Cerebellar nuclear complex (tissue), 1 donor: ENCODE measurements at regions not wholly inside any gene's neighbourhood (a gene's known extent, or its start where the extent isn't known, plus 50 kb on each side); places are given as distances from the start of the nearest gene placed in this dataset.
"Not testable (repeated sequence)": the region's sequence is repeated elsewhere in the genome, so short reads cannot be mapped to it uniquely, and the experiment has no call there.

ENCODE experiments used
- DNase-seq, 2 experiments: peaks; one replicate each; lab custom pipeline; 2025; lab: John Stamatoyannopoulos, UW

DNA sequence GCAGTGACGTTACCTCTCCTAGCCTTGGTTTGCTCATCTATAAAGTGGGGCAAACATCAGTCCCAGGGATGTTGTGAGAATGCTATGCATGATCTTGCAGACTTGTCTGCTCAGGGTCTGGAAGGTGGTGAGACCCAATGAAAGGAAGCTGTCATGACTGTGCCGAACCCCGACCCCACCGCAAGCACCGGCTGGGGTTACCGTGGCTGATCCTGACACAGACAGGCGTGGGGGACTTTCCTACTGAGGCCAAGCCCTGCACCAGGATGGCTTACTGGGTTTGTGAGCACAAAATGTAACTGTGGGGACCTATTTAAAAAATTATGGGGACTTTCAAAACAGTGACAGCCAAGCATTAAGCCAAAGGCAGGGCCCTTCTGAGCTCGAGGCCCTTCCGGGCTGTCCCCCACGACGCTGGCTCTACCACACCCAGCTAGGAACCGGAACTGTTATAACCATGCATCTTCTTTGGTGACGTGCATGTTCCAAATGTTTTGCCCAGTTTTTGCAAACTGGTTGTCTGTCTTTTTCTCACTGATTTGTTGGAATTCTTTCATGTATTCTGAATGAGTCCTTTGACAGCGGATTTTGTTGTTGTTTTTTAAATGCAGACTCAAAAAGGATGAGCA lies 76.6 kb upstream of the PMEPA1 start:
- no peak for DNase-seq

- DNase-seq: no peak
These were observed 75.9 kb upstream of the PMEPA1 start for GRCh38 chr20:57785720-57786119.

DNA sequence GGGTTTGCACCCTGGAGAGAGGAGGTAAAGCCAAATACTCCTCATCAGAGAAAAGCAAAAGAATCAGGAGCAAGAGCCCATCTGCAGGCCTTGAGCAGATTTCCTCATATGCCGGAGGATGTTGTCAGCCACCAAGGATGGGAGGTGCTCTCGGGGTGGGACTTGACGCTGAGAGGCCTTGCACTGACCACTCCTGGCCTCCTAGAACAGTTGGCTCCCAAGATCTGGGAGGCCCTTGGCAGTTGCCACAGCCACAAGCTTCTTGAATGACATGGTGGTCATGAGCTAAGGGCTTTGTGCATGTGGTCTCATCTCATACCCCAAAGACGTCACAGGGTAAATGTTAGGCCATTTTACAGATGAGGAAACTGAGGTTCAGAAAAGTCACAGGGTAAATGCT lies 75.2 kb upstream of the PMEPA1 start:
- no peak for DNase-seq

- no peak for DNase-seq
These were observed 74.4 kb upstream of the PMEPA1 start for GRCh38 chr20:57783956-57784837.

- no peak for DNase-seq
These were observed 73.4 kb upstream of the PMEPA1 start for GRCh38 chr20:57783196-57783595.

DNA sequence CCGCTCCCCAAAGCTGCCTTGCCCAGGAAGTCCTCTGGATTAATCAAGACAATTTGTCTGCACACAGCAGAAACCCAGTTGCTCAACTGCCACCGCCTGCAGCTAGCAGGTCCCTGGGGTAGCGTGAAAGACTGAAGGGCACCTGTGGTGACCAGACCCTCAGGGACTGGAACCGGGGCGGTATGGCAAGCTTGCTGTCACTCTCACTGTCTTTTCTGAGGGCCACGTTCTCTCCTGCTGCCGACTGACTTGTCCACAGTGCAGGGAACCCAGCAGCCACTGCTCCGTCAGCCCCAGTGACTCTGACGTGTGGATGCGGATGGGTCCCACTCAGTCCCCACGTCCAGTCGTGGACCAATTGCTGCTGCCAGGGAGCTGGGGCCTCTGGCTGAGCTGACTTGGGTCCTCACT lies 72.8 kb upstream of the PMEPA1 start:
- DNase-seq: no peak

- DNase-seq: no peak
These were observed 72.1 kb upstream of the PMEPA1 start for GRCh38 chr20:57781901-57782300.

- no peak for DNase-seq
These were observed 71.1 kb upstream of the PMEPA1 start for GRCh38 chr20:57780906-57781305.

- DNase-seq: no peak
These were observed 70.6 kb upstream of the PMEPA1 start for GRCh38 chr20:57780398-57780797.

DNA sequence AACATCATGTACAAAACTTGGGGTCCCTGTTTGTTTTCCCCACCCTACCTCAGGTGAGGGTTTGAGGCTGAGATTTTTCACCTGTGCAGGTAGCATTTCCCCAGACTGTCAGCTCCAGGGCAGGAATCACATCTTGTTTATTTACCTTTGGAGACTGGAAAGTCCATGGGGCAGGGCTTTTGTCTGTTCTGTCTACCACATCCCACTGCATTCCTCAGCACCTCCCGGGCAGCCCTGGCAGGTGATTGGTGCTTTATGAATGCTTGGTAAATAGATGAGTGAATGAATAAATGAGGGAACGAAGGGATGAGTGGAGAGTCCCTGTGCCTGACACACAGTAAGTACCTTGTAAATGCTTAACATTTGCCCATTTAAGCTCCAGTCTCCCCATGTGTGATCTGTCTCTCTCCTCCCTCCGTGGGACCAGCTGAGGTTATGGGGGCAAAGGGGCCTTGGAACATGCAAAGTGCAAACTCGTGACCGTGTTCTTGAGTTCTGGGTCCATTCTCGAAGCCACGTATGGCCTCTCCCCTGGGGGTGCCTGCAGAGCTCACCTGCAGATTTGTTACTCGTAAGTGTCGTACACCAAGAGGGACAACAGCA lies 69.7 kb upstream of the PMEPA1 start:
- DNase-seq: no peak

DNA sequence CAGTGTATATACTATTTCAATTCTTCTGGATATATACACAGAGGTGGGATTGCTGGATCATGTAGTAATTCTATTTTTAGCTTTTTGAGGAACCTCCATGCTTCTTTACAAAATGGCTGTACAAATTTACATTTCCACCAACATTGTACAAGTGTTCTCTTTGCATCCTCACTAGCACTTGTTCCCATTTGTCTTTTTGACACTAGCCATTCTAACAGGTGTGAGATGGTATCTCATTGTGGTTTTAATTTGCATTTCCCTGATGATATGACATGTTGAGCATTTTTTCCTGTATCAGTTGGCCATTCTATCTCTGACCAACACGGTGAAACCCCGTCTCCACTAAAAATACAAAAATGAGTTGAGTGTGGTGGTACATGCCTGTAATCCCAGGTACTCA lies 68.1 kb upstream of the PMEPA1 start:
- no peak for DNase-seq

DNA sequence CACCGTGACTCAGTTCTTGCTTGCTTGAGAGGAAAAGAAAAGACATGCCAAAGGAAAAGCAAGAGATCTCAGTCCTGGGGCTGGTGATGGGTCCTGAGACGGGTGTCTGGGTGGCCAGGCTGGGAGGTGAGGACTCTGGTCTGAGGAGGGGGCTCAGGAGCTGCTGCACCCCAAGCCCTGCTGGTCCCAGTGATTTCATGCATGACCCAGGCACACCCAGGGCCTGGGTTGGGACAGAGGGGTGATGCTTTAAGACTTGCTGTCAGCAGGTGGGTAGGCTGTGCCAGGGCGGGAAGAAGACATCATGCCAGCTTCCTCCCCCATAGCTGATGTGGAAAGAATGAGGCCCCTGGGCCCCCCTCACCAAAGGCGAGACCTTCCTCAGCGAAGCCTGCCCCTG lies 65.1 kb upstream of the PMEPA1 start:
- DNase-seq: no peak

GRCh38 chr20:57774111-57774880 lies 64.5 kb upstream of the PMEPA1 start:
- DNase-seq: no peak

GRCh38 chr20:57773059-57773815 lies 63.4 kb upstream of the PMEPA1 start:
- DNase-seq: no peak

DNA sequence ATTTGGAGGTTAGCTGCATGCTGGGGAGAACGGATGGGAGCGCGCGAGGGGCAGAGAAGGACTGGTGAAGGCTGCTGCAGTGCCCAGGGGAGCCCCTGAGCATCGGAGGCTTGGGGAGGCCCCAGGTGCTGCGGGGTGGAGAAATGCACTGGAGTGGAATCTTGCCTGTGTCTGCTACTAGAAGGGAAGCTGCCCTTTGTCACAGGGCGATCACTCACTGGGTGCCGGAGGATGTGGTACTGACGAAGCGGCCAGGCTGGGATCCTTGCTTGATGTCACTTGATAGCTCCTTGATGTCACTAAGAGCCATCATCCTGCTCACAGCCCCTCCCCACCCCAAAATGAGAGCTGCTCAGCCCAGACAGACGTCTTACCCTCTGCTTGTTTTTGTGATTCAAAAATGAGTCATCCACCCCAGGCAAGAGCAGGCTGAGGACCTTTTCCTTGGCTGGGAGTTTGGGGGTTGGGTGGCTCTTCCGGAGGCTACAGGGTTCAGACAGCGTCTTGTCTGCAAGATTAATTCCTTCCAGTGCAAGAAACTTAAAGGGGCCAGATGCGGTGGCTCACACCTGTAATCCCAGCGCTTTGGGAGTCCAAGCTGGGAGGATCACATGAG lies 62.6 kb upstream of the PMEPA1 start:
- DNase-seq: no peak

DNA sequence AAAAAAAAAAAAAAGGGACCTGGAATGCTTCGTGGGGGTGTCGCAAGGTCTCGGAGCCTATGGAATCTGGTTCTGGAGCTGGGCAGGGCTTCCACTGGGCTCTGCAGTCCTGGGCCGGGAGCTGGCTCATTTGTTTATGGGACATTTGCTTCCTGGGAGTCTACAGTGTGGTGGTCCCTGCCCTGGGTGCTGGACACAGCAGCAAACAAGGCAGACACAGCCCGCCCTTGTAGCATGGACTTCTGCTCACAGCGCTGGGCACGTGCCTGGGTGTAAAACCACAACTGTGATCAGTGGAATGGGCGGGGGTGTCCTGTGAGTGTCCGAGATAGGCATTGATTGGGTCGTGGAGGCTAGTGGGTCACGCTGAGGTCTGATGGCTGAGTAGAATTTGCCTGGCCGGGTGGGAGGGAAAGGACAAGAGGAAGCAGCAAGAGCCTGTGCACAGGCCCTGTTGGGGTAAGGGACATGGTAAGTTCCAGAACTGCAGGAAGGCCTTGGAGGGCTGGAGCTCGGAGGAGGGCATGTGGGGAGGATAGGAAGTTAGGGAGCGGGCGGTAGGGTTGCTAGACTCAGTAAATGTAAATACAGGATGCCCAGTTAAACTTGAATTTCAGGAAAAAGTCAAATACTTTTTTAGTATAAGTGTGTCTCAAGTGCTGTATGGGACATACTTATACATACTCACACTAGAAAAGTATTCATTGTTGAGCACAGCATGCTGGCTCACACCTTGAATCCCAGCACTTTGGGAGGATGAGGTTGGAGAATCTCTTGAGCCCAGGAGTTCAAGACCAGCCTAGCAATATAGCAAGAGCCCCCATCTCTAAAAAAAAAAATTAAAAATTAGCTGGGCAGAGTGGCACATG lies 61.3 kb upstream of the PMEPA1 start:
- DNase-seq: no peak

DNA sequence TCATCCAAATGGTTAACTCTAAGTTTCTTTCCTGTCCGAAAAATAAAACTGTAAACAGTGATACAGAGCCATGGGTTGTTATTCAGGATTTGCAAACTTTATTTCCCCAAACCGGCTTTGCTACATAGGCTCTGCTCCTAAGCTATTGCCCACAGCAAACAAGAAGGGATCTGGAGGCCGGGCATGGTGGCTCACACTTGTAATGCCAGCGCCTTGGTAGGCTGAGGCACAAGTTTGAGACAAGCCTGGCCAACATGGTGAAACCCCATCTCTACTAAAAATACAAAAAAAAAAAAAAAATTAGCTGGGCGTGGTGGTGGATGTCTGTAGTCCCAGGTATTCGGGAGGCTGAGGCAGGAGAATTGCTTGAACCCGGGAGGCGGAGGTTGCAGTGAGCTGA lies 60.6 kb upstream of the PMEPA1 start:
- not testable (repeated sequence) for DNase-seq

DNA sequence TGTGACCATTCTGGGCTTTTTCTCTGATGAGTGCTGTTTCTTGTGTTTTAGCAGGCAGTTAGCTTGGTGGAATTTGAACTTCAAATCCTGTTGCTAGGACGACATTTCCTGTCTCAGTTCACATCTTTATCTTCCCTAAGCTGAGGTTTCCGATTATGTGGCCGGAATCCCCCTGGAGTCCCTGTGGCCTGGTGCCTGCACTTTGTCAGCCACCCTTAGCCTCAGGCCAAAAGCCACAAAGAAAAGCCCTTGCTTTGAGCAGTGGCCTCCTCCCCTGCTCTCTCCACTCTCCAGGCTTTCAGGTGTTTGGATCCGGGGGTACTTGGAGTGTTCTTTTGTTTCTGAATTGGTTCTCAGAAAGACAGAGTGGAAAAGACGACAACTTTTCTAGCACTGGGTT lies 59.9 kb upstream of the PMEPA1 start:
- no peak for DNase-seq

DNA sequence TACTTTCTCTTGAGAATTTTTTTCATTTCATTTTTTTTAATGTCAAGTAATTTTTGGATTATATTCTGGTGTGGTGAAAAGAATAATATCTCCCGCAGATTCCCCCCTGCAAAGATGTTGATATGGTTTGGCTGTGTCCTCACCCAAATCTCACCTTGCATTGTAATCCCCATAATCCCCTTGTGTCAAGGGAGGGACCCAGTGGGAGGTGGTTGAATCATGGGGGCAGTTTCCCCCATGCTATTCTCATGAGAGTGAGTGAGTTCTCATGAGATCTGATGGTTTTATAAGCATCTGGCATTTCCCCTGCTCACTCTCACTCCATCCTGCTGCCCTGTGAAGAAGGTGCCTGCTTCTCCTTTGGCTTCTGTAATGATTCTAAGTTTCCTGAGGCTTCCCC lies 58.7 kb upstream of the PMEPA1 start:
- no peak for DNase-seq

DNA sequence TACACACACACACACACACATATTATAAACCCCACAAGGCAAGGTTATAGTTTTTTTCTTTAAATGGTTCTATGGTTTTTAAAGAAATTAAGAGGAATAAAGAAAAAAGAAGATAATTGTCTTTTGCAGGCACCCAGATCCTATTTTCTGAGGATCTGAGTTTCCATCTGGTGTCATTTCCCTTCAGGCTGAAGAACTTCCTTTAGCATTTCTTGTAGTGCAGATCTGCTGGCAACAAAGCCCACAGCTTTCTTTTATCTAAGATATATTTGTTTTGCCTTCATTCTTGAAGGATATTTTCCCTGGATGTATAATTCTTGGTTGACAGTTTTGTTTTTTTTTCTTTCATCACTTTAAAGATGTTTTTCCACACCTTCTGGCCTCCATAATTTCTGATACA lies 57.6 kb upstream of the PMEPA1 start:
- no peak for DNase-seq
